8988T (cell line): ENCODE measurements at regions not wholly inside any gene's neighbourhood (a gene's known extent, or its start where the extent isn't known, plus 50 kb on each side); places are given as distances from the start of the nearest gene placed in this dataset.
"Not testable (repeated sequence)": the region's sequence is repeated elsewhere in the genome, so short reads cannot be mapped to it uniquely, and the experiment has no call there.

Experiments
- DNase-seq: peaks from one replicate; pipeline ENCODE4 v3.0.0; 2011

DNA sequence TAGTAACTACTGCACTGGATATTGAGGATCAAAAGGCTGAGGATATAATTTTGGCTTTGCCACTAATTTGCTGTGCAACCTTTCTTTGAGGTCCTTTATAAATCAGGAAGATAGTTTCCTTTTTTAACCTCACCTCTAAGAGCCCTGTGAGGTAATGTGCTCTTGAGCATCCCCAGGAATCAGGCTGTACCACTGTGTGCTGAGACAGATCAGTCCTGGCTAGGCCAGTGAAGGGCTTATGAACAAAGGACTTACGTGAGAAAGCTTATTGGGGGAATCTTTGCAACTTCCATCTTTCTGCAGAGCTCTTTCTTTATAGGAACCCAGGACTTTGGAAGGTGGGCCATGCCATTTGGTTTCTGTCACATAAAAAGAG, 188.9 kb downstream of the SIPA1L2 start:
- DNase-seq = no peak

GRCh38 chr1:232440325-232441035, 189.5 kb downstream of the SIPA1L2 start:
- no peak for DNase-seq

DNA sequence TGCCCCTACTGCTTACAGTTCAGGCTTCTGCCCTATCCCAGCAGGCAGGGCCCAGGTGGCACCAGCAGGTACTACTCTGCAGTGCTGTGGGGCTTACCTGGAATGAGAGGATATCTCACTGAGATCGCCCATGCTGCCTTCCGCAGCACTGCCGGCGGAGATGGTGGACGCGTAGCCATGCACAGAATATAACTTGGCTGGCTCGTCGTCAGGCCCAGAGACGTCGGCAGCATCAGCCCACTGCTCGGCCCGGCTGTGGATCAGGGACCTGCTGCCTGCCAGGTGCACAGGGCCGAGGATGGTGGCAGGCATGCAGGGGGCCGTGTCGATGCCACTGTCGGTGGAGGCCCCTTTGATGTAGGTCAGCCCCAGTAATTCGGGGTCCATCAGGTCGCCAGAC, 190.9 kb downstream of the SIPA1L2 start:
- DNase-seq = no peak

DNA sequence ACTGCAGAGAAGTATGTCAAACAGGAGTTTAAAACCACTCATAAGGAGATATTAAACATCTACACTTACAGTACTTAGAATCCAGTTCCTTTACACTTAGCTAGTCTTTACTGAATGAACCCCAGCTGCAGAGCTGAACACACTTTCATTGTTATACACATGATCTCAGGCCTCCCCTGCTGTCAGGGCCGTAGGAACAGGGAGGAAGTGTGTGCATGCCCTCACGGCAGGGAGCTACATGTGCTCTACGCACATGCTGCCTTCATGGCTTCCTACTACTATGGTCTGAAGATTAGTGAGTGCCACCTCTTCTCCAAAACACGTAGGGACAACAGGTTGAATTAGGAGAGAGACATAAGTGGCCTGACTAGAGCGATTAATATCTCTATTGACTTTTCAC, 191.5 kb downstream of the SIPA1L2 start:
- DNase-seq = no peak

DNA sequence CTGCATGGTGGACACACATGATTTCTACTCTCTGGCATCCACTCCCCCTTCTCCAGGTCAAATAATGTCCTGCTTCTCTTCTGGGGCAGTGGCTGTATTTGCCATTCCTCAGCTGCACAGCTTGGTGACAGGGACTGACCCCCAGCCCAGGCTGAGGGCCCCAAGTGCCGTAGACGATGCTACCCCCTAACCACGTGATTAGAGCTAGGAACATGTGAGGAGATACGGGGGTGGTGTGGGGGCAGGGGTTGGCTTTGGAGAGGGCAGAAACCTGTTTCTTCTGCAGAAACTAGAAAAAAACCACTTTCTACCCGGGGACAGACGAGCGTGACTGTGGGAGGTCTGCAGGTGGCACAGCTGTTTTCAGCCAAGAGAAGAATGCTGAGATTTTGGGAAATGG, 192.4 kb downstream of the SIPA1L2 start:
- no peak for DNase-seq

DNA sequence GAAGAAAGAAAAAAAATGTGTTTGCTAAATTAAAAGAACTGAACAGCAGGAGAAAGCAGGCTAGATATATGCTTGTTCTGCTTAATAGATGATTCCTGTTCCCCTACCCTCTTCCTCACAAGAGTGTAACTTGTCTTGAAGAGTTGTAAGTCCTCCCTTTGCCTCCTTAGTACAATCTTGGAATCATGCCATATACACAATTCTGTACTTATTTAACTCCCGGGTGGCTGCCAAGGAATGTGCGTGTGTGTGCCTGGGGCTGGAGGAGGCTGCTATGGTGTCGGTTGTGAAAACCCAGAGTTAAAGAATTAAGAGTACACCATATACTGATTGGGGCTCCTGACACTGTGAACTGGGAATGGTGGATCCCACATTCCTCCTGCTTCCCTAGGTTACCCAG, 194.2 kb downstream of the SIPA1L2 start:
- no peak for DNase-seq

DNA sequence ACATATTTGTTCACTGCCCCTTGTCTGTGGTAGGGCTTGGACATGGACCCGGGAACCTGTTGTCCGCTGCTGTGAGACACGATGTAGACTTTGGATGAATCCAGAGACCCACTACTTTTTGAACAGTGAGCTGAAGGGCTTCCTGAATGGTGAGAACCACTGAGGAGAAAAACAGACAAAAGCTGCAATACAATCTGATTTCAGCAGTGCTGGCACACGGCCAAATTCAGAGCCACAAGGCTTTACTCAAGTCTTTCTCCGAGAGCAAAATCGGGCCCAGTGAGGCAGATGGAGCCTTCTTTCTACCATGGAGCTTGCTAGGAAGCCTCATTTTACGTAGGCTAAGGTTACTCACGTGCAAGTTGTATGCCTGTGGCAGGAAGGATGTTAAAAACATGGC, 197.6 kb downstream of the SIPA1L2 start:
- DNase-seq = no peak

DNA sequence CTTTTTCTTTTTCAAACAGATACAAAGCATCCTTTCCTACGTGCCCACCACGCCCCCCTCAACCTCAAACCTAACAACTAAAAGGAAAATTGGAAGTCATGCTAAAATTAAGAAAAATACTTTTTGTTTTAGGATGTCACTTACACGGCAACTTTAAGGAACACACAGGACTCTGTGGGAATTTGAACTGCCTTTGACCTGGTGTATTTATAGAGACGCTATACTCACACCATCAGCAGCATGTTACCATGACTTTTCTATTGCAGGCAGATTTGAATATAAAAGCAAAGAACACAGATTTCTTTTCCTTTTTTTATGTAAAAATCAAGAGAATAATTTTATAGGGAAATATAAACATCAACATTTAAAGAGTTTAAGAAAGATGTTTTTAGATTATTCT, 198.2 kb downstream of the SIPA1L2 start:
- no peak for DNase-seq

DNA sequence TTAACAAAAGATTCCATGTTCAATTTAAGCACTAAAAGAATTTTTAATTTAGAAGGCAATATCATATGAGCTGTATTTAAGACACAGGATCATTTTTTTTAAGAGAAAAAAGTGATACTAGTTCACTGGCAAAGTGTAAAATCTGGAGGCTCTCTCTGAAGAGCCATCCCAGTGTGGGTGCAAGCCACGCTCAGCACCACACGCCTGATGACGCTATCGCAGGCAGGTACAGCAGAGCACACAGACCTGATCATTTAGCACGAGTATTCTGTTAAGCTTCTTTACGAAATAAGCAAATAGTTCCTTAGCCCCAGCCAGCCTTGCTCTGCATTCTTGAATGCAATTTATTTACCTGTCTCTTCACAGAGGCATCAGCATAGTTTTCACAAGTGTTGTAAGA, 198.6 kb downstream of the SIPA1L2 start:
- no peak for DNase-seq

DNA sequence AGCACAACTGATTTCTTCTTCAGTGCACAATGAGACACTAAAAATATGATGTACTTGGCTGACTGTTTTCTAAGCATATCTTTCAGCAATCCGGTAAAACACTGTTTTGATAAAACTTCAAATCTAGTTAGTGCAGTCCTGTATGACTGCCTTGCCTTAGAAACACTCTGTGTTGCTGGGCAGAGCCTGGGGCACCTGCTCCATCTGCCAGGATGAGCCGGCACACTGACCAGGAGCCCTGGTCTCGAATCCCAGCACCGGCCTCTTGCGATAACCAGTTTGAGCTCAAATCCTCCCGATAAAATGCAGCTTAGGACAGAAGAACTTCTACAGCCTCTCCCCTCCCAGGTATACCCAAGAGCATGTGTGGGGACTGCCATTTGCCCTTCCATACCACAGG, 199.5 kb downstream of the SIPA1L2 start:
- no peak for DNase-seq

GRCh38 chr1:232428786-232429530, 201.0 kb downstream of the SIPA1L2 start:
- DNase-seq = no peak

DNA sequence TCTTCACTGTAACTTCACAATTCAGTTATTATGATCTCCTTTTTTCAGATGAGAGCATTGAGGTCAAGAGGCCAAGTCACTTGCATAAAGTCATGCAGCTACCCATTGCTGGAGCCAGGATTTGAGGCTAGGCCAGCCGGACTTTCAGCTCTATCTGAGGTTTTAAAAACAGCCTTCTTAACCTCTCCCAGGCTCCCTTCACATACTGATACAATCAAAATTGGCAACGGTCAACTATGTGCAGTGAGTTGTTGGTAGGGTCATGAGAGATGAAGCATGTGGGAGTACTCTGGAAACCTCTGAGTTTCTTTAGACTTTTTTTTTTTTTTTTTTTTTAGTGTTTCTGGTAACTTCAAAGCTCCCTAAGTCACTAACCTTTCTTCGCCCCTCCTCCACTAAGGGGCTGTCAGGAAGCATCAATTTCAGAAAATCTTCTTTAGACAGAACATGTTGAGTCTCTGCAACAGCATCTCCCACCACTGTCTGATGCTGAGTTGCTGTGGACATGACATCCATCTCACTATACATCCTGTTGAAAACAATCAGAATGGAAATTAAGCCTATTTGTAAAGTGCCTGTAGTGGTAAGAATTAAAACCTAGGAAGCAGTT, 201.8 kb downstream of the SIPA1L2 start:
- no peak for DNase-seq

DNA sequence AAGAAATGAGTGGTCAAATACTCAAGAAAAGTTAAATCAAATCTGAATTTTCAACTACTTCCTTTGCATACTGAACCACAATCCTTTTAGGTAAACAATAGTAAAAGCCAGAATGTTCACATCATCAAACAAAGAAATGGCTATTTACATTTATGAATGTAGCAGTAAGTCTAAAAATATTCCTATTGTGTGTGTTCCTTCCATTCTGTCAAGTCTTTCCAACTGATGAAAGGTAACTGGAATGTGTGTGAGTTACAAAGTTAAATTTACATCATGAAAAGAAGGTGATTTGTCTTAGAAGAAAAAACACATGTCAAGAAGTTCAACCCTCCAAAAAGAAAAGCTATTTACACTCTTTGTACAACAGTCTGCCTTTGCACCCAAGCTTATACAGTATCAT, 203.1 kb downstream of the SIPA1L2 start:
- DNase-seq = no peak

DNA sequence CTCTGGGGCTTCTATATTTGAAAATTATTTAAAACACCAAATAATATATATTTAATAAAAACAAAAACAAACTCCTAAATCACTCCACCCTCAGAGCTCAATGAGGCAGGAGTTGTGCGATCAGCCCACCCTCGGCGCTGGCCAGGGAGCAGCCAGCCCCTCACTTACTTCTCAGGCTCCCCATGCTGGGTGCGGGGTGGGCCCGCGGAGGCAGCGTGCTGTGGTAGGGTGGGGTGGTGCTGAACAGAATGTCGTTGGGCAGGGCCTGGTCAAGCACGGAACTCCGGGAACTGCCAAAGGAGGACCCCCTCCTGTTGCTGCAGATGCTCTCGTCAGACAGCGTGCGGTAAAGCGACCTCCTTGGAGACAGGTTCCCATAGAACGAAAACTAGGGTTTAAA, 204.5 kb downstream of the SIPA1L2 start:
- DNase-seq = no peak

DNA sequence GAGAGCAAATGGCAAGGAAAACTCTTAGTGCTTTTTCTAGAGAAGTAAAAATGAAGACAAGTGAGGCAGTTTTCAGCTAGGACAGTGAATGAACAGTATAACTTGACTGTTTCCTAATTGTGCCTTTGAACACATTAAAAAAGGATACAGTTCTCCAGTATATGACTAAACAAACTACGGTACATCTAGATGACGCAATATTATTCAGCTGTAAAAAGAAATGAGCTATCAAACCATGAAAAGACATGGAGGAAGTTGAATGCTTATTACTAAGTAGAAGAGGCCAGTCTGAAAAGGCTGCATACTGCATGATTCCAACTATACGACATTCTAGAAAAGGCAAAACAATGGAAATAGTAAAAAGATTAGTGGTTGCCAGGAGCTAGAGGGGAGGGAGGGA, 206.3 kb downstream of the SIPA1L2 start:
- no peak for DNase-seq

GRCh38 chr1:232422898-232423297, 207.0 kb downstream of the SIPA1L2 start:
- DNase-seq = no peak

DNA sequence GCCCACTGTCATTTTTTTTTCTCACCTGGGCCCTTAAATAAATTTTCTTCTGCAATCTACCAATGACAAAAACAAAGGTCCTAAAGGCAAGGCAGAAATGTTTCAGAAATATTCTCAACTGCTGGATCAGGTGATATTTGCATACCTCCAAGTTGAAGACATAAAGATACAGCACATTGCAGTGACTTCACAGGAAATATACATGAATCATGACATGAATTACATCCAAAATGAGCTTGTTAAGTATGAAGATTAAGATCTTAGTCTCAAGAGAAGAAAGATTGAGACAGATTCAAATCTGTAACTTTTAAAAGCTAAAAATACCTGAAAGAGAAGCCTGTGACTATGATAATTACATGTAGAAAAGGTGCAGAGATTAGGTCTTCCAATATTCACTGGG, 207.8 kb downstream of the SIPA1L2 start:
- no peak for DNase-seq

DNA sequence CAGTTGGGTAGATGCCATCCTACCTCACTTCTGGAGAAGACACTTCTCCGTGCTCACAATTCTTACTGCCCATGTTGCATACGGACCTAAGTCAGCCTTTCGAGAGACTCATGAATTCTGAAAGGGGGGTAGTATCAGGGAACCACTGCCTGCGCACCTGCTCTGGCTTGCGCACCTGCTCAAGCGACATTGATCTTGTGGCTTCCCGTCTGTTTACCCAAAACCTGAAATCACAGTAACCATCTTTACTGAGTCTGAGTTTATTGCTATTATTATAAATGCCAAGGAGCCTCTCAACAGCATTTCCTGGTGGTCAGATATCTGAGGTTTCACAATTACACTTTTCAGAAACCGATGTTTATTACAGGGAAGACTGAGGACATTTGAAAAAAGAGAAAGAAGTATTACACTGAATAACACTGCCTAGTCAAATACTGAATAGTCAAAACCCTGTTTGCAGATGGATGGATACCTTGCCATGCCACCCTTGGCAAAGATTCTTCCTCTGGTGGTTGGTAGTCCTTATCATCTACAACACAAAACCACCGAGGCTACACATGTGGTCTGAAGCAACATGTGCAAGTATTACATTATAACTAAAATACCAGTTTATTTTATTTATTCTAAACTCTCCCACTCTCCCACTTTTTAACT, 208.7 kb downstream of the SIPA1L2 start:
- DNase-seq = no peak

DNA sequence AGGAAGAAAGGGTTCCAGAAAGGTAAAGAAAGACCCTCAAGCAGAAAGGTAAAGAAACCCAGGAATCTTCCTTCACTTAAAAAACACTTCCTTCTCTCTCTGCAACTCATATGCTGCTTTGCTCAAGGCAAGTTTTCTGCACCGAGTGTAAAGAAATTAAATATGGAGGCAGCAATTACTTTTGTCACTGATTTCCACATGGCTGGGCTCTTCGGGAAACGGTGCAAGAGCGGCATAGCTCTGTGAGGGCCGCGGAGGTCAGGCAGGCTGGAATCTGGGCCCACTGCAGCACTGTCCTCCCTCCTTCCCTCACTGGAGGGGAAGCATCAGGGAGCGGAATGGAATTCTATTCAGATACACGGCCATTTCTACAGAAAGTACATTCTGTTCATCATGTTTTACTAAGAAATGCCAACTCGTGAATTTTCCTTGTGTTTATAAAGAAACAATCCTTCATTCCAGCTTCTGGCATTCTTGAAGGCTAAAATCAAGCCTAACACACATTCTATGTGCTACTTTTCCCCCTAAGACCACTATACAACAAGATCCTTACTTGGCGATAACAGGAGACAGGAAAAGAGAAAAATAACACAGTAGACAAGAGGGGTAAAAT, 212.2 kb downstream of the SIPA1L2 start:
- no peak for DNase-seq

DNA sequence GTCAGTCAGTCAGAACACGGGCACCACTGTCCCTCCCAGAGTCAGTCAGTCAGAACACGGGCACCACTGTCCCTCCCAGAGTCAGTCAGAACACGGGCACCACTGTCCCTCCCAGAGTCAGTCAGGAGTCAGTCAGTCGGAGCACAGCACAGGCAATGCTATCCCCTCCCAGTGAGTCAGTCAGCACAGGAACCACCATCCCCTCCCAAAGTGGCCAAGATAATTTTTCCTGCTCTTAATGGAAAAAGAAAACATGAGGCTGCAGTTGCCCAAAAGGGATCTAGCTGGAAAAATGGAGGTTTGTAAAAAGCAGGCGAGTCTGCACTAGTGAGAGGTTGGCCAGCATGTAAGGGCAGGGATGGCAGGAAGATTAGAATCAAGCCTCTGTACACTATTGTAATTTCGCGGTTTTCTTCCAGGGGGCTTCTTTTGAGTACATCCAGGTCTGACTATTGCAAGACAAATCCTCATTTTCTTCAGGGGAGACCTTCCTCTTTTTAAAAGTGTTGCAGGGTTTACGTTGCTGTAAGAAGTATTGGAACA, 213.8 kb downstream of the SIPA1L2 start:
- DNase-seq = no peak

GRCh38 chr1:232415481-232415880, 214.5 kb downstream of the SIPA1L2 start:
- DNase-seq = not testable (repeated sequence)

GRCh38 chr1:232414100-232414499, 215.8 kb downstream of the SIPA1L2 start:
- DNase-seq = no peak

DNA sequence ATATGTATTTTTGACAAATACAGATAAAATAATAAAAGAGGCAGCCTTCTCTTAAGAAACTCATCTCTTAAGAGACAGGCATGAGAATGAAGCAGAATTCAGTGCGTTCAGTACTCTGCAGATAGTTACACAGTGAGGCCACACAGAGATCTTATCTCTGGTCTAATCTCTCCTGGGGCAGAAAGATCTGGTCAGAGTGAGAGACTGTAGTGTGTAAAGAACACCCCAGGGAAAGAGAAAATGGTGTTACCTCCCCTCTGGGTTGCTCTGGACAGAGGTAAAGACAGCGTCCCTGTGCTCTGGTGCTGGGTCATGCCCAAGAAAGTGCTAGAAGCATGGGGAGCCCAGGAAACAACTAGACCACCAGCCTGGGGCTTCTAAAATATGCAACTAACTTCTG, 216.3 kb downstream of the SIPA1L2 start:
- DNase-seq = no peak
